Kidney (tissue), 13 donors: ENCODE measurements at regions not wholly inside any gene's neighbourhood (a gene's known extent, or its start where the extent isn't known, plus 50 kb on each side); places are given as distances from the start of the nearest gene placed in this dataset.

Experiments used
- DNase-seq, 5 donors: peaks; one replicate each; pipeline ENCODE4 v3.0.0-alpha.2; 2013 to 2020
- FAIRE-seq: peaks from 2 replicates; lab custom pipeline; 2012; peaks lifted over from hg19 to GRCh38; lab: Jason Lieb, UNC
- H3K27ac ChIP-seq, 2 donors: one replicate each; pipeline ENCODE4 v1.7.0; 2013; ENCODE audit warnings: low read depth in 2 of 2, low read length in 2 of 2, inconsistent platforms in 1 of 2
- H3K27me3 ChIP-seq: one replicate; pipeline ENCODE4 v1.7.1; 2013; ENCODE audit warnings: low read length, inconsistent platforms; ENCODE audit not compliant: control insufficient read depth, insufficient read depth
- H3K36me3 ChIP-seq, 3 donors: one replicate each; pipeline versions ENCODE4 v1.7.0 to v1.7.1; 2013; ENCODE audit warnings: low read length in 3 of 3, control low read depth in 1 of 3, inconsistent platforms in 1 of 3; ENCODE audit not compliant: insufficient read depth in 3 of 3, control insufficient read depth in 2 of 3
- H3K4me1 ChIP-seq, 3 donors: one replicate each; pipeline versions ENCODE4 v1.7.0 to v1.7.1; 2013; ENCODE audit warnings: low read length in 3 of 3, inconsistent platforms in 1 of 3, low read depth in 1 of 3; ENCODE audit not compliant: control insufficient read depth in 2 of 3, insufficient read depth in 2 of 3
- H3K4me3 ChIP-seq, 3 donors: one replicate each; pipeline versions ENCODE4 v1.7.0 to v1.8.1; 2013; ENCODE audit warnings: low read length in 3 of 3, control low read depth in 1 of 3, inconsistent platforms in 1 of 3
- H3K9ac ChIP-seq, 3 donors: one replicate each; pipeline versions ENCODE4 v1.7.0 to v1.7.1; 2013; ENCODE audit warnings: low read length in 3 of 3, control low read depth in 1 of 3, inconsistent platforms in 1 of 3
- H3K9me3 ChIP-seq, 3 donors: one replicate each; pipeline versions ENCODE4 v1.7.0 to v1.7.1; 2013; ENCODE audit warnings: low read length in 3 of 3, control low read depth in 1 of 3, inconsistent platforms in 1 of 3; ENCODE audit not compliant: control insufficient read depth in 2 of 3, insufficient read depth in 1 of 3
- intact Hi-C: fragments of 100-400 bp; cut with DNase I; formaldehyde crosslinking; loops from one replicate; pipeline ENCODE4 v1.11.1; 2022
- TF ChIP-seq, protein P1 (sequence below): IDR thresholded peaks from 3 replicates; pipeline ENCODE4 v1.5.1; 2012; ENCODE audit warnings: mild to moderate bottlenecking, moderate library complexity, borderline replicate concordance; ENCODE audit not compliant: insufficient read depth; ENCODE audit errors: extremely low read depth
- donor health status: control.
- donor health status: control.
- donor health status: control.
- donor health status: control.
- donor health status: control.
- donor health status: DM: yes; HTN: yes; CAD: no.
- donor health status: Normal renal cell carcinoma (clear cell type).

DNA sequence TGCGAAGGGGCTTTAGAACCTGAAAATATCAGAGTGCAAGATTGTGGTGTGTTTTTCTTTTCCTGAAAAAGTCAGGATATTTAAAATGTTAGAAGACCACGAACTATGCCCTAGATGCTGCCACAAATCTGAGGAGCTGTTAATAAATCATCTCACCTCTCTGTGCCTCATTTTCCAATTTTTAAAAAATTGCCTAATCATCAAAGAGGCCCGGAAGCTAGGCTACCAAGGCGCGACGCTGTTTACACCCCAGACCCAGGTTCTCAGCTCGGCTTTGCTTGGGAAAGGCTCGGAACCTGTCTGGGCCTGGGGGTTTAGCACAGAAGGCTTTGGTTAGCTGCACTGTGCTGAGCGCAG is 409.6 kb downstream of the BCOR start:
- peak overlapping the region in 1 of 3 donors; percentile 25 for H3K4me3 ChIP-seq
- no peak overlapping the region for H3K27ac ChIP-seq
- no peaks in the 10 kb centered on the region for H3K9me3 ChIP-seq
- H3K27me3 ChIP-seq, result no peaks in the 10 kb centered on the region
- H3K9ac ChIP-seq, result no peak overlapping the region
- FAIRE-seq (no peak), DNase-seq (no peak)
- intact Hi-C loops, result no loop called here
- H3K36me3 ChIP-seq, result no peaks in the 10 kb centered on the region
- TF ChIP-seq, protein P1, sequence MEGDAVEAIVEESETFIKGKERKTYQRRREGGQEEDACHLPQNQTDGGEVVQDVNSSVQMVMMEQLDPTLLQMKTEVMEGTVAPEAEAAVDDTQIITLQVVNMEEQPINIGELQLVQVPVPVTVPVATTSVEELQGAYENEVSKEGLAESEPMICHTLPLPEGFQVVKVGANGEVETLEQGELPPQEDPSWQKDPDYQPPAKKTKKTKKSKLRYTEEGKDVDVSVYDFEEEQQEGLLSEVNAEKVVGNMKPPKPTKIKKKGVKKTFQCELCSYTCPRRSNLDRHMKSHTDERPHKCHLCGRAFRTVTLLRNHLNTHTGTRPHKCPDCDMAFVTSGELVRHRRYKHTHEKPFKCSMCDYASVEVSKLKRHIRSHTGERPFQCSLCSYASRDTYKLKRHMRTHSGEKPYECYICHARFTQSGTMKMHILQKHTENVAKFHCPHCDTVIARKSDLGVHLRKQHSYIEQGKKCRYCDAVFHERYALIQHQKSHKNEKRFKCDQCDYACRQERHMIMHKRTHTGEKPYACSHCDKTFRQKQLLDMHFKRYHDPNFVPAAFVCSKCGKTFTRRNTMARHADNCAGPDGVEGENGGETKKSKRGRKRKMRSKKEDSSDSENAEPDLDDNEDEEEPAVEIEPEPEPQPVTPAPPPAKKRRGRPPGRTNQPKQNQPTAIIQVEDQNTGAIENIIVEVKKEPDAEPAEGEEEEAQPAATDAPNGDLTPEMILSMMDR, result no peak
- H3K4me1 ChIP-seq, result peaks cover 0 to 6% (median 5%) of the 10 kb centered on the region in 3 donors

DNA sequence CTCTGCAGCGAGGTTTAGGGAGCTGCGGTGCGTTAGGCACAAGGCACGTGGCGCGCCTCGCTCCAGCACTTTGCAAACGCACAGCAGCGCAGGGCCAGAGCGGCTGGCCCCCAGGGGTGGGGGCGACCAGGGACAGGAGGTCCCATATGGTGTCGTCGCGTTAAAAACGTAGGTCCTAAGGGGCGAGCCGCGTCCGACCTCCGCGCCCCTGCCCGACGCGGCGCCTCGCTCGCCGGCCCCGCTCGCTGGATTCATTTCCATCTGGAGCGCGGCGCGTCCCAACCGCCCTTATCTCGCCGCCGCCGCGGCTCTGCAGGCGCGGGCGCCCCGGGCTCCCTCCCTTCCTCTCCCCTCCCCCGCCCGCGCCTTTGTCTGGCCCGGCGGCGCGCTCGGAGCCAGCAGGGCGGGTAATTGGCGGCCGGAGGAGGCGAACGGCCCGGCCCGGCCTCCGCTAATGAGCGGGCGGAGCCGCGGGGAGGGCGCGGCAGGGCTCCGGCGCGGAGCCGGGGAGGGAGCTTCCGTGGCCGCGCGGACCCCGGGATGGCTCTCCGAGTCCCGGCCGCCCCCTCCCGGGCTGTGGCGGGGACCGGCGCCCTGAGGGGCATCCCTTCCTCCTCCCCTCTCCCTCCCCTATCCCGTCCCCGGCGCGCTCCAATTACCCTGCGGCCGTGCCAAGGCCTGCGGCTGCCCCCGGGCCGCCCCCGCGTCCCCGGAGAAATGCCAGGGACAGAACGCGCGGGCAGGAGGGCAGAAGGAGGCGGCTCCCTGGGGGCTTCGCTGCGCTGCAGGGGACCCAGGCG is 409.0 kb downstream of the BCOR start:
- Histone ChIP-seq H3K4me1 (peaks cover 0 to 6% (median 5%) of the 10 kb centered on the region in 3 donors), H3K27ac (no peak overlapping the region), H3K9me3 (no peaks in the 10 kb centered on the region), H3K27me3 (no peaks in the 10 kb centered on the region), H3K4me3 (peak overlapping the region in 1 of 3 donors; percentile 29), H3K9ac (peak overlapping the region in 1 of 3 donors; percentile 26), H3K36me3 (no peaks in the 10 kb centered on the region)
- intact Hi-C loops, result no loop called here
- DNase-seq (peak; percentile 65 to 92 (median 76)), FAIRE-seq (no peak)
- TF ChIP-seq, protein P1, result no peak

DNA sequence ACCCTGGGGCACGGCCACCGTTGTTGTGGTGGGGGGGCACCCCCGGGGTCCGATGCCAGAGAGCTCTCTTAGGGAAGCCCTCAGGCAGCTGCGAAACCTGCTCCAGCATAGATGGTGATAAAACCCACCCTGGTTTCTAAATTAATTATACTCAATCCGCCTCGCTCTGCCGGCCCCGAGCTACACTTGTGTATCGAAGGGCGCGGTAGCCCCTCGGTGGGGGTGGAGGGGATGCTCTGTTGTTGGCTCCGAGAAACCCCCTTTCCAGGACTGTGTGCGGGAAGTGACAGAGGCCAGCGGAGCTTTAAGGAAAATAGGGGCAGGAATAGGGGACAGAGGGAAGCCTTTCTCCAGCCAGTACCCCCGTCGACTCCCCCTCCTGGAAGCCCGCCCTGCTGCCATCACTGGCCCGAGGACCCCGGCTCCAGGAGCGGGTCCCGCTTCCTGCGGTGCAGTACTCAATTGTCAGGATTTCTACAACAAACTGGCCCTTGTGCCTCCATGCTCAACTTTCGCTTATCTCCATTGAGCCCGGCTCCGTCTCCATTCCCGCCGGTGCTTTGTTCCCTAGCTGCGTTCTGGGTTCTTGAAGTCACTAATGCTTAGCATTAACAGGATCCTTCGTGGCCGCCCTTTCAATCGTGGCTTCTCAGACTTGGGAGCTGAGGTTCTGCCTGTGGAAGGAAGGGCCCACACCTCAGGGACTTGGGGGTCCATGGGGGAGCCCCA is 408.2 kb downstream of the BCOR start:
- peak overlapping the region in 1 of 3 donors; percentile 29 for H3K4me3 ChIP-seq
- H3K9me3 ChIP-seq, result no peaks in the 10 kb centered on the region
- DNase-seq (peak in 3 of 5 donors; percentile 44 to 58 (median 52)), FAIRE-seq (no peak)
- peaks cover 0 to 6% (median 5%) of the 10 kb centered on the region in 3 donors for H3K4me1 ChIP-seq
- peak overlapping the region in 1 of 3 donors; percentile 26 for H3K9ac ChIP-seq
- H3K27ac ChIP-seq, result no peak overlapping the region
- H3K27me3 ChIP-seq, result no peaks in the 10 kb centered on the region
- TF ChIP-seq, protein P1, result no peak
- intact Hi-C loops, result no loop called here
- no peaks in the 10 kb centered on the region for H3K36me3 ChIP-seq
